HUES64 (cell line): ENCODE measurements at regions not wholly inside any gene's neighbourhood (a gene's known extent, or its start where the extent isn't known, plus 50 kb on each side); places are given as distances from the start of the nearest gene placed in this dataset.

ENCODE experiments used
- H3K27ac ChIP-seq: 2 replicates; pipeline ENCODE4 v1.7.0; 2013; ENCODE audit warnings: low read depth, low read length, inconsistent platforms
- H3K27me3 ChIP-seq: 2 replicates; pipeline ENCODE4 v1.6.1; 2013; ENCODE audit warnings: mild to moderate bottlenecking, low read length; ENCODE audit not compliant: insufficient read depth
- H3K36me3 ChIP-seq: 2 replicates; pipeline ENCODE4 v1.6.1; 2013; ENCODE audit warnings: mild to moderate bottlenecking, low read length; ENCODE audit not compliant: insufficient read depth
- H3K4me1 ChIP-seq: 2 replicates; pipeline ENCODE4 v1.6.1; 2013; ENCODE audit warnings: mild to moderate bottlenecking, low read length, moderate library complexity; ENCODE audit not compliant: insufficient read depth
- H3K4me3 ChIP-seq: 2 replicates; pipeline ENCODE4 v1.5.1; 2013; ENCODE audit warnings: mild to moderate bottlenecking, low read length, moderate library complexity
- H3K9ac ChIP-seq: 2 replicates; pipeline ENCODE4 v1.6.1; 2013; ENCODE audit warnings: mild to moderate bottlenecking, low read depth, low read length
- H3K9me3 ChIP-seq: 2 replicates; pipeline ENCODE4 v1.6.1; 2013; ENCODE audit warnings: low read depth, low read length; ENCODE audit not compliant: insufficient read depth
- WGBS: fragments of 150-250, 120-280 bp; methylation state at CpG from one replicate; pipeline ENCODE4 v1.1.7; 2013; ENCODE audit warnings: missing lambda C conversion rate; 5-methylcytosine and 5-hydroxymethylcytosine counted together

DNA sequence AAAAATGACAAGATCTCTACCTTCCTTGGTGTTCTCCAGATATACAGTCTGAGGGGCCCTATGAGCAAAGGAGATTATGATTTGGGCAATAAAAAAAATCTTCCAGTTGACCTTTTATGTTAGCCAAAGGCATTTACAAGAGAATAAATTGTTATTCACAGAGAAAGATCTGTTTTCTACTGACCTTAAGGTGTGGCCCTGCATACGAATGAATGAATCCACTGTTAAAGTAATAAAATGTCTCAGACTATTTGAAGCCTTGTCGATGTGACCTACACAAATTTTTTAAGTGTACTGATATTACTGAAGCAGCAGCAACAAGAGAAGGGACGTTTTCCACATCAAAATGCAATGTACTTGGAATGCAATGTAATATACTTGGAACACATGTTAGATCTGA, 95.9 kb upstream of the SSTR4 start:
- H3K4me3 ChIP-seq: no peak overlapping the region
- no peak overlapping the region for H3K9ac ChIP-seq
- H3K27me3 ChIP-seq: no peaks in the 10 kb centered on the region
- H3K27ac ChIP-seq: no peak overlapping the region
- no peaks in the 10 kb centered on the region for H3K9me3 ChIP-seq
- H3K4me1 ChIP-seq: no peaks in the 10 kb centered on the region
- WGBS: 89% methylated on average over 3 of the region's 3 CpGs
- no peaks in the 10 kb centered on the region for H3K36me3 ChIP-seq

DNA sequence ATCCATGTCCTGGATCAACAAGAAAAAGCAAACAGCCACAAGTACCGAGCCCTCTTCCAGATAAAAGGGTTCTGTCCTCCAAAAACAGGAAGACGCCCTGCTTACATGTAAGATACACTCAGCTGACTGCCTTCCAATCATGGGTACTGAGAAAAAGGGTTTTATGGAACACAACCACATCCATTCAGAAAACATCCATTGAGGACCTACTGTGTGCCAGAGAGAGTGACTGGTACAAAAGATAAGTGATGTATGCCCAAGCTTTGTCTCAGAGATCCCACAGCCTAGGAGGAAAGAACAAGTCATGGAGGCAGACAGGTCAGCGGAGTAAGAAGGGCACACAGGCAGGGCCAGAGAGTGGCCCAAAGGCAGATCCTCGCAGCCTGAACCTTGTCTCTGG, 94.8 kb upstream of the SSTR4 start:
- Histone ChIP-seq H3K4me1 (no peaks in the 10 kb centered on the region), H3K27ac (no peak overlapping the region), H3K9me3 (no peaks in the 10 kb centered on the region), H3K36me3 (no peaks in the 10 kb centered on the region), H3K9ac (no peak overlapping the region), H3K4me3 (no peak overlapping the region), H3K27me3 (no peaks in the 10 kb centered on the region)
- WGBS: 95% methylated on average over 4 of the region's 4 CpGs

DNA sequence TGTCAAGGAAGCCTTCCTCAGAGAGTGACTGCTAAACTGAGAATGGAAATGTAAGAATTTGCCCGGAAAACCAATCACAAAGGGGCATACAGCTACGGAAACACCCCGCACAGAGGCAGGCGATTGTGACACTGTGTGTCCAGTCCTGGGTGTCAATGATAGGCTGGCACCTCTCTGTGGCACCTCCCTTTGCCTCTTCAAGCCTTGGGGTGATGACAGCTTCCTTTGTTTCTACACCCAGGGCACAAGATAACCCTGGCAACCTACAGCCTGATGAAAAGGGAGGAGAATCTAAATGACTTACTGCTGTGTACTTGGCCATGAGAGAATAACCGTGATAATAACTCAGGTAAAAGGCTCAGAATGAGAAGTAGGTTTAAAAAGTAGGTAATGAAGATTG, 93.6 kb upstream of the SSTR4 start:
- Histone ChIP-seq H3K36me3 (no peaks in the 10 kb centered on the region), H3K27ac (no peak overlapping the region), H3K4me3 (no peak overlapping the region), H3K9me3 (no peaks in the 10 kb centered on the region), H3K9ac (no peak overlapping the region), H3K27me3 (no peaks in the 10 kb centered on the region), H3K4me1 (no peaks in the 10 kb centered on the region)
- WGBS: 74% methylated on average over 5 of the region's 5 CpGs

DNA sequence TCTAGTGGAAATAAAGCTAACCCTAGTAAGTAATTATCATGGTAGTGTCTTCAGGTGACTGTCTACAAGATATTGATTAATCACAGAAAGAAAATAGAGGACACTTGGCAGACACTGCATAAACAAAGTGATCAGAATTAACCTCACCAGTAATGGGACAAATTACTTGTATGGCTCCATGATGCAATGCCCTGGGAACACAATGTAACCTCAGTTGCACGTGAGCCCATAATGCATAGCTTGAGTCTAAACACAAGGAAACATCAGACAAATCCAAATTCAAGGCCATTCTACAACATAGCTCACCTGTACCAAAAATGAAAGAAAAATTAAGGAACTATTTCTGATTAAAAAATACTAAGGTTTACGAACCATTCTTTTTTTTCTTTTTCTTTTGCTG, 92.4 kb upstream of the SSTR4 start:
- no peaks in the 10 kb centered on the region for H3K4me1 ChIP-seq
- H3K9me3 ChIP-seq: no peaks in the 10 kb centered on the region
- H3K27ac ChIP-seq: no peak overlapping the region
- H3K9ac ChIP-seq: no peak overlapping the region
- no peaks in the 10 kb centered on the region for H3K36me3 ChIP-seq
- no peak overlapping the region for H3K4me3 ChIP-seq
- H3K27me3 ChIP-seq: no peaks in the 10 kb centered on the region
- 95% methylated on average over 2 of the region's 2 CpGs for WGBS

DNA sequence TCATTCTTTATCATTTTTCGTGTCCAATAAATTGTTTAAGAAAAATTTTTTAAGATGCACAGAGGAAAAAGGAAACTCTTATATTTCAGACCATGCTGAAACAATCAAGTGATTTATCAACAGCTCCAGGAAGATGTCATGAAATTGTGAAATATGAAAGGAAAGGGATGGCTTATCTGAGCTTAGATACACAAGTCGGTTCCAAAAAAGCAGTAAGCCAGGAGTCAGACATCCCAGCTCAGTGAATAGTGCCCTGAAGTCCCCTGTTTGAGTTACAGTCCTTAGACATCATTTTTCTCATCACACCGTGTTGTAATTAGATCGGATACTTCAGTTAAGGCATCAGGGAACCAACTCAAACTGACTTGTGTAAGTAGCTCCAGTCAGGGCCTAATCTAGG, 91.0 kb upstream of the SSTR4 start:
- no peaks in the 10 kb centered on the region for H3K36me3 ChIP-seq
- 92% methylated on average over 4 of the region's 4 CpGs for WGBS
- H3K27me3 ChIP-seq: no peaks in the 10 kb centered on the region
- no peak overlapping the region for H3K4me3 ChIP-seq
- no peaks in the 10 kb centered on the region for H3K4me1 ChIP-seq
- H3K9ac ChIP-seq: no peak overlapping the region
- no peak overlapping the region for H3K27ac ChIP-seq
- H3K9me3 ChIP-seq: no peaks in the 10 kb centered on the region

DNA sequence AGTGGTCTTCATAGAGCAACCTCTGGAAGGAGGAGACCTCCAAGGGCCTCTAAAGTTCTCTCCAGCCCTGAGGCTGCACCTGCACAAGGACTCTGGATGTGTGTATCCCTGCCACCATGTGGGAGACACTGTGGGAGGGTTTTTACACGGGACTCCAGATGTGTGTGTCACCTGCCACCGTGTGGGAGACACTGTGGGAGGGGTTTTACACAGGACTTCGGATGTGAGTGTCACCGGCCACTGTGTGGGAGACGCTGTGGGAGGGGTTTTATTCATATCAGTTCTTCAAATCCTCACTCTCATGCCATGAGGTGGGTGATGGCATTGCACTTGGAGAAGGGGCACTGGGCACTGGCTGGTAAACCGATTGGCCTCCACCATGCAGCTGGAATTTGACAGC, 90.2 kb upstream of the SSTR4 start:
- H3K4me3 ChIP-seq: no peak overlapping the region
- no peaks in the 10 kb centered on the region for H3K9me3 ChIP-seq
- whole genome bisulfite sequencing: 90% methylated on average over 6 of the region's 6 CpGs
- H3K36me3 ChIP-seq: no peaks in the 10 kb centered on the region
- no peaks in the 10 kb centered on the region for H3K27me3 ChIP-seq
- no peak overlapping the region for H3K27ac ChIP-seq
- no peaks in the 10 kb centered on the region for H3K4me1 ChIP-seq
- H3K9ac ChIP-seq: no peak overlapping the region

DNA sequence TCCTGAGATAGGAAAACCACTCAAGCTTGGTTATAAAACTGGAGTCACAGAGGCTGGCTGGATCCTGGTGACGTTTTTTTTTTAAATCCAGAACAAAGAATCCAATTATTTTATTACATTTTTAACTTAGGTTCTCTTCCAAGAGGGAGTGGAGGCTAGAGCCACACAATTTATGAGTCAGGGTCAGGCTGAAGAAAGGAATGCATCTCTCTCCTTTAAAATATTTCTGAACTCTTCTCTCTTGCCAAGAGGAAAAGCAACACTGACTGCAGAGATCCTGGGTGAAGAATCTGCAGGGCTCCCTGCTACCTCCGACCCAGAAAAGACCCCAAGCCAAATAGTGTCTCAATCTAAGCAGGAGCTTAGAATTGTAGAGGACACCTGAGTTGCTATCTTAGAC, 88.5 kb upstream of the SSTR4 start:
- Histone ChIP-seq H3K9me3 (no peaks in the 10 kb centered on the region), H3K36me3 (no peaks in the 10 kb centered on the region), H3K9ac (no peak overlapping the region), H3K4me3 (no peak overlapping the region), H3K27ac (no peak overlapping the region), H3K27me3 (no peaks in the 10 kb centered on the region), H3K4me1 (no peaks in the 10 kb centered on the region)
- WGBS: 85% methylated on average over 2 of the region's 2 CpGs

DNA sequence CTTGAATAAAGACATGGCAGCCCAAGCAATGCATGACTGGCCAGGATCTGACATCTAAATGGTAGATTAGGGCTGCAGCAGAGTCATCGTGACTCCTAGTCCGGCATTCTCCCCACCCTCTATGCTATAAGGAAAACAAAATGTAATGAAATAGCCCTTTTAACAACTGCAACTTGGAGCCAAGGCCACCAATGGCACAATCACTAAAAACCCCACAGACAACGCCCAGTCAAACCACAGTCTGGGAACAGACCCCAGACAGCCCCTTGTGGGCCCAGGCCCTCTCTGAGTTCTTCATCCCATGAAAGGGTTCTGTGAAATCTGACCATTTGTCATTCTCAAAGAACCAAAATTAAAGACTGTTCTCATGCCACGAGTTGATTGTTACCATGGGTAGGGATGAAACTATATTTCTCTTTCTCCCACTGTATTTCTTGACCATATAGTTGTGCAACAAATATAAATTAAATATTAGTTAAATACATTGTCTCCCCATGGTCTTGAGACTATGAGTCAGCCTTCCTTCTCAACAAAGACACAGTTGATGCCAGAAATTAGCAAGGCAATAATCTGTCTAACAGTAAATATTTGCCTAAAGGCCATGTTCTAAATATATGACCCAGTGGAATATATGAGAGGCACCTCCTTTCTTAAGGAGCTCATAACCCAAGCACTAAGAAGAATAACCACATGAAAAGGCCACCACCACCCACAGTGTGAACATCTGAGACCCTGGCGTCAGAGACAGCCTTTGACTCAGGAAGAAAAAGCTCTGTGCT, 85.6 kb upstream of the SSTR4 start:
- no peaks in the 10 kb centered on the region for H3K9me3 ChIP-seq
- H3K4me1 ChIP-seq: no peaks in the 10 kb centered on the region
- no peaks in the 10 kb centered on the region for H3K27me3 ChIP-seq
- no peak overlapping the region for H3K4me3 ChIP-seq
- H3K27ac ChIP-seq: no peak overlapping the region
- no peak overlapping the region for H3K9ac ChIP-seq
- 91% methylated on average over 4 of the region's 5 CpGs for WGBS
- no peaks in the 10 kb centered on the region for H3K36me3 ChIP-seq

DNA sequence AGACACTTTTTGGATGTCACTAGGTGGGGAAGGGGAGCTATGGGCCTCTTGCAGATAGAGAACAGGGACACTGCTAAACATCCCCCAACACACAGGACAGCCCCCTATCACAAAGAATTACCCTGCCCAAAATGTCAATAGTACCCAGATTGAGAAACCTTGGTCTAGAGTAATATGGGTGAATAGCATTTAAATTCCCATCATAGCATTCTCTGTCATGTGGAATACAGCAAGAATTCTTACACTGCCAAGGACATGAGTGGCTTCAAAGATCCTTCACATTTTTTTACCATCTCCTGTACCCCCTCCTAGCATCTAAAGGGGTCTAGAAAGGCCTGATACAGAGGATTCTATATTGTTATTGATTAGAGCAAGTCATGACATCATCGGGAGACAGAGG, 83.1 kb upstream of the SSTR4 start:
- Histone ChIP-seq H3K9me3 (no peaks in the 10 kb centered on the region), H3K4me3 (no peak overlapping the region), H3K9ac (no peak overlapping the region), H3K4me1 (no peaks in the 10 kb centered on the region), H3K27ac (no peak overlapping the region), H3K27me3 (no peaks in the 10 kb centered on the region), H3K36me3 (no peaks in the 10 kb centered on the region)
- WGBS: 88% methylated on average over 1 of the region's 1 CpG

DNA sequence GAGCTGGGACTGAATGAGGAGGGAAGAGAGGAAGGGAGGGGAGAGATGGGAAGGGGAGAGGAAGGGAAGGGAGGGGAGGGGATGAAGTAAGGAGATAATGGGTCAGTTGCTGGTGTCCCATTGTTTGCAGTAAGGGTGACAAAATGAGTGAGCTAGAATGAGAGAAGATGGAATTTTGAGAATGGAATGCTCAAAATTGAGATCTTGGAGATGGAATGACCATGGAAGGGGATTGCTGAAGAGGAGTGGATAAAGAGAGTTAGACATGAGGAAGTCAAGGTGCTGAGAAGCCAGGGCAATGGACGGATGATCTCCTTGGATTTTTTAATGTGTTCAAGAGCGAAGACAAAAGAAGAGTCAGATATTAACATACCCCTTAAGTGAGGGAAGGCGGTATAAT, 80.5 kb upstream of the SSTR4 start:
- Histone ChIP-seq H3K4me1 (no peaks in the 10 kb centered on the region), H3K27me3 (no peaks in the 10 kb centered on the region), H3K4me3 (no peak overlapping the region), H3K9ac (no peak overlapping the region), H3K36me3 (no peaks in the 10 kb centered on the region), H3K9me3 (no peaks in the 10 kb centered on the region), H3K27ac (no peak overlapping the region)
- 93% methylated on average over 3 of the region's 3 CpGs for WGBS

DNA sequence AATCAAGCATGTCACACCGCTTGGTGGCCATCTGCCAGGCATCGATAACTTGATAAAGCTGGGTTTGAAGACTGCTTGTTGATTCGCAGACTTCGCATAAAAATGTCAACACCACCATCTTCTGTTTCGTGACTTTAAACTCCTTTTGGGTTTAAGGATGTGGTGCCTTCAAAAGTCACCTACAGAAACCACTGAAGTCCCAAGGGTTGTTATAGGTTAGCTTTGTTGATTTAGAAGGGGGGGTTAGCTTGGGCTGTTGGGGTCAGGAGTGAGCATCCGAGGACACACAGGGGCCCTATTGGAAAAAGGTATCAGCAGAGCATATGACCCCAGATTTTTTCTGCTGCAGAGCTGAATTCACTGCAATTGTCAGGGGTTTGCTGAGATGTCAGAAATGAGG, 76.7 kb upstream of the SSTR4 start:
- no peaks in the 10 kb centered on the region for H3K36me3 ChIP-seq
- H3K27me3 ChIP-seq: no peaks in the 10 kb centered on the region
- H3K27ac ChIP-seq: no peak overlapping the region
- no peak overlapping the region for H3K9ac ChIP-seq
- H3K4me1 ChIP-seq: no peaks in the 10 kb centered on the region
- 96% methylated on average over 6 of the region's 6 CpGs for WGBS
- H3K9me3 ChIP-seq: no peaks in the 10 kb centered on the region
- H3K4me3 ChIP-seq: no peak overlapping the region
